SK-N-MC (cell line): ENCODE measurements at regions not wholly inside any gene's neighbourhood (a gene's known extent, or its start where the extent isn't known, plus 50 kb on each side); places are given as distances from the start of the nearest gene placed in this dataset.

ENCODE experiments used
- EZH2 ChIP-seq: fragments of 200-600 bp; sonication (generic); IDR thresholded peaks from one replicate; pipeline ENCODE4 v1.6.1; 2017; ENCODE audit warnings: antibody characterized with exemption
- POLR2AphosphoS5 ChIP-seq: IDR thresholded peaks from 2 replicates; pipeline ENCODE4 v1.6.1; 2012; ENCODE audit warnings: mild to moderate bottlenecking, low read depth, low read length, borderline replicate concordance

DNA sequence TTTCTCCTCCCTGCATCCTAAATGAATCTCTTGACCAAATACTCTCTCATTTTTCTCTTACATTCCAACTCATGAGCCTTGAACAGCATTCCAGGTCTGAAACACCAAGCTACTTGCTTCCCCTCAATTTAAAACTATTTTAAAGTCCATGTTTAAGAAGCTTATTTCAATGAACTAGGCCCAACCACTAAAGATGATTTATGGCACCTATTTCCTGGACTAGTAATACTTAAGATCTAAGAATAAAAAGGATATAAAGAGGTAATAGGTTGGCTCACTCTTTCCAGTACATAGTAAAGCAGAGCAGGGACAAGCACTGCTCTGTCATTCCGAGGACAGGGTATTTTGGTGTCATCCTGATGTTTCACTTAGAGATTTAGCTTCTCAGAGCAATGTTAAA is 219.3 kb upstream of the TMCO5A start:
- TF ChIP-seq EZH2, result no peak
- TF ChIP-seq POLR2AphosphoS5, result no peak
